Smooth muscle cell (in vitro differentiated cells): ENCODE measurements at regions not wholly inside any gene's neighbourhood (a gene's known extent, or its start where the extent isn't known, plus 50 kb on each side); places are given as distances from the start of the nearest gene placed in this dataset.
"Not testable (repeated sequence)": the region's sequence is repeated elsewhere in the genome, so short reads cannot be mapped to it uniquely, and the experiment has no call there.

Experiments
- DNase-seq: peaks from one replicate; lab custom pipeline; 2025; ENCODE audit not compliant: unreplicated experiment; lab: John Stamatoyannopoulos, UW
- H2AFZ ChIP-seq: fragments of 200-600 bp; sonication (generic); 2 replicates; pipeline ENCODE4 v1.6.0; 2016; ENCODE audit warnings: antibody characterized with exemption, low read depth, mild to moderate bottlenecking
- H3F3A ChIP-seq: fragments of 200-600 bp; sonication (generic); 2 replicates; pipeline ENCODE4 v1.6.0; 2017; ENCODE audit warnings: antibody characterized with exemption, low read depth
- H3K27ac ChIP-seq: fragments of 200-600 bp; sonication (generic); 2 replicates; pipeline ENCODE4 v1.5.1; 2016; ENCODE audit warnings: low read depth, mild to moderate bottlenecking
- H3K27me3 ChIP-seq: fragments of 200-600 bp; sonication (generic); 2 replicates; pipeline ENCODE4 v1.6.1; 2016; ENCODE audit warnings: low read depth, mild to moderate bottlenecking
- H3K36me3 ChIP-seq: fragments of 200-600 bp; sonication (generic); 2 replicates; pipeline ENCODE4 v1.5.1; 2016; ENCODE audit warnings: low read depth
- H3K4me1 ChIP-seq: fragments of 200-600 bp; sonication (generic); 2 replicates; pipeline ENCODE4 v1.5.1; 2016; ENCODE audit warnings: low read depth
- H3K4me2 ChIP-seq: fragments of 200-600 bp; sonication (generic); 2 replicates; pipeline ENCODE4 v1.6.0; 2016; ENCODE audit warnings: mild to moderate bottlenecking
- H3K4me3 ChIP-seq: fragments of 200-600 bp; sonication (generic); 2 replicates; pipeline ENCODE4 v1.5.1; 2016; ENCODE audit warnings: mild to moderate bottlenecking
- H3K79me2 ChIP-seq: fragments of 200-600 bp; sonication (generic); 2 replicates; pipeline ENCODE4 v1.6.0; 2016; ENCODE audit warnings: low read depth, mild to moderate bottlenecking
- H3K9ac ChIP-seq: fragments of 200-600 bp; sonication (generic); 2 replicates; pipeline ENCODE4 v1.6.0; 2016; ENCODE audit warnings: low read depth
- H3K9me3 ChIP-seq: fragments of 200-600 bp; sonication (generic); replicated peaks from 2 replicates; pipeline ENCODE4 v1.5.1; 2016; ENCODE audit warnings: low read depth
- H4K20me1 ChIP-seq: fragments of 200-600 bp; sonication (generic); 2 replicates; pipeline ENCODE4 v1.6.0; 2016; ENCODE audit warnings: low read depth
- WGBS: methylation state at CpG from one replicate; pipeline ENCODE4 v1.1.7; 2016; ENCODE audit warnings: low lambda C conversion rate; 5-methylcytosine and 5-hydroxymethylcytosine counted together
- TF ChIP-seq, protein P1 (sequence below): fragments of 200-600 bp; sonication (generic); IDR thresholded peaks from 2 replicates; pipeline ENCODE4 v1.5.1; 2017; ENCODE audit warnings: borderline replicate concordance, mild to moderate bottlenecking, antibody characterized with exemption; ENCODE audit not compliant: insufficient read depth, poor library complexity, severe bottlenecking

DNA sequence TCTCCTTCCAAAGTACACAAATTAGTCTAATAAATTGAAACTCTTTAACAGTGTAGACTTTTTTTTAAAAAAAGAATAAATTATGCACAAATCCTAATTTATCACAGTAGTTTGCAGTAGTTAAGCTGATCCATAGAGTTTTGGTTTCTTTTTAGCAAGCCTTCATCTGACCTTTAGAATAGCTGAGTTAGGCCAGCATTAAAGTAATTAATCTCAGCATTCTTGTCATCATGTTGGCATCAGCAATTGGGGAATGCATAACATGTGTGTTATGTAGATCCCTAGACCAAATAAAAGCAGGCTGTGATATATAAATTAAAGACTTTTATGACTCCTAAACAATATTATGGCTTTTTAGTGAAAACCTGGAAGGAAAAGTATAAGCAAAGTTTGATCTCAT is 426.5 kb upstream of the PABPC4L start:
- no peak overlapping the region for H3K27ac ChIP-seq
- no peaks in the 10 kb centered on the region for H3K27me3 ChIP-seq
- H4K20me1 ChIP-seq = no peaks in the 10 kb centered on the region
- no peak overlapping the region for H3K9ac ChIP-seq
- H3F3A ChIP-seq = peaks cover 4% of the 10 kb centered on the region
- no peaks in the 10 kb centered on the region for H3K36me3 ChIP-seq
- peaks cover 23% of the 10 kb centered on the region for H3K4me1 ChIP-seq
- no peak overlapping the region for H3K4me3 ChIP-seq
- TF ChIP-seq, protein P1, sequence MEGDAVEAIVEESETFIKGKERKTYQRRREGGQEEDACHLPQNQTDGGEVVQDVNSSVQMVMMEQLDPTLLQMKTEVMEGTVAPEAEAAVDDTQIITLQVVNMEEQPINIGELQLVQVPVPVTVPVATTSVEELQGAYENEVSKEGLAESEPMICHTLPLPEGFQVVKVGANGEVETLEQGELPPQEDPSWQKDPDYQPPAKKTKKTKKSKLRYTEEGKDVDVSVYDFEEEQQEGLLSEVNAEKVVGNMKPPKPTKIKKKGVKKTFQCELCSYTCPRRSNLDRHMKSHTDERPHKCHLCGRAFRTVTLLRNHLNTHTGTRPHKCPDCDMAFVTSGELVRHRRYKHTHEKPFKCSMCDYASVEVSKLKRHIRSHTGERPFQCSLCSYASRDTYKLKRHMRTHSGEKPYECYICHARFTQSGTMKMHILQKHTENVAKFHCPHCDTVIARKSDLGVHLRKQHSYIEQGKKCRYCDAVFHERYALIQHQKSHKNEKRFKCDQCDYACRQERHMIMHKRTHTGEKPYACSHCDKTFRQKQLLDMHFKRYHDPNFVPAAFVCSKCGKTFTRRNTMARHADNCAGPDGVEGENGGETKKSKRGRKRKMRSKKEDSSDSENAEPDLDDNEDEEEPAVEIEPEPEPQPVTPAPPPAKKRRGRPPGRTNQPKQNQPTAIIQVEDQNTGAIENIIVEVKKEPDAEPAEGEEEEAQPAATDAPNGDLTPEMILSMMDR = no peak
- H3K4me2 ChIP-seq = peak overlapping the region; percentile 18
- no peaks in the 10 kb centered on the region for H3K9me3 ChIP-seq
- DNase-seq = no peak
- H3K79me2 ChIP-seq = no peaks in the 10 kb centered on the region
- H2AFZ ChIP-seq = peak overlapping the region; percentile 37

DNA sequence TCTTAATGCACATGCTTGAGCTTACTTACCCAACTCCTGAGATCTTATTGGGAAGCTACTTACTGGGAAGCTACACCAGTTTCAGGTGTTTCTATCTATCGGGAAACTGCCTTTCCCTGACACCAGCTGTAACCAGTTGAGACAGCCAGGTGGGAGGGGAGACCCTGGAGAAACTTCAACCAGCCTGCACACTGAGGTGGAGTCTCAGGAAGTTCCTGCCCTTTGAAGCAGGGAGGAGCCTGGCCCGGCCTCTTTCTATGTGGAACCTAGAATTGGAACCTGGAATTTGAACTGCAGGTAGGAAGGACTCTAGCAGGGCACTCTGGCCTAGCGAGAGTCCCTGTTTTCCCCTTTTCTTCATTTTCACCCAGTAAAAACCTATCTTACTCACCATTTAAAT is 425.8 kb upstream of the PABPC4L start:
- no peaks in the 10 kb centered on the region for H3K36me3 ChIP-seq
- H3K4me3 ChIP-seq = no peak overlapping the region
- 93% methylated on average over 3 of the region's 3 CpGs for WGBS
- H3K79me2 ChIP-seq = no peaks in the 10 kb centered on the region
- H3K27ac ChIP-seq = no peak overlapping the region
- peak overlapping the region; percentile 18 for H3K4me2 ChIP-seq
- H3K27me3 ChIP-seq = no peaks in the 10 kb centered on the region
- H3K4me1 ChIP-seq = peaks cover 27% of the 10 kb centered on the region
- TF ChIP-seq, protein P1 = no peak
- H2AFZ ChIP-seq = peak overlapping the region; percentile 37
- peaks cover 4% of the 10 kb centered on the region for H3F3A ChIP-seq
- no peak for DNase-seq
- no peaks in the 10 kb centered on the region for H3K9me3 ChIP-seq
- no peak overlapping the region for H3K9ac ChIP-seq
- no peaks in the 10 kb centered on the region for H4K20me1 ChIP-seq

DNA sequence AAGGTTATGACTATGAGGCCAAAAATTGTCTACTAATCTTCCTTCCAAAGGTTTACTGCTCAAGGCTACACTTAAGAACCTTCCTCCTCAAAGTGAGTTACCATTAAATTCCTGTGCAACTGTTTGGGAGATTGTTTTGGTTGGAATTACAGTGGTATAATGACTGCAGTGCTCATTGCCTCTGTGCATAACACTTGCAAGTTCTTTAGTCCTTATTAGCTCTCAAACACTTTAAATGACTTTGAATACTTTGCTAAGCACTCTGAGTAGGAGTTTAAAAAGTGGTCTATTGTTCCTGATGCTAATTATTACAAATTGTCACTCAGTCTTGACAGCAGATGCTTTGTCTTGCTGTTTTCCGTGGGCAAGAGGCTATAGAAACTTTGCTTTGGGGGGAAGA is 422.8 kb upstream of the PABPC4L start:
- TF ChIP-seq, protein P1 = no peak
- Histone ChIP-seq H3K9me3 (no peaks in the 10 kb centered on the region), H3K4me3 (no peak overlapping the region), H3K27ac (peak overlapping the region; percentile 88), H4K20me1 (no peaks in the 10 kb centered on the region), H3K4me1 (peaks cover 46% of the 10 kb centered on the region), H3K4me2 (peak overlapping the region; percentile 69), H3K36me3 (no peaks in the 10 kb centered on the region), H3K79me2 (no peaks in the 10 kb centered on the region), H3K9ac (no peak overlapping the region), H3F3A (peaks cover 8% of the 10 kb centered on the region), H2AFZ (peak overlapping the region; percentile 57), H3K27me3 (no peaks in the 10 kb centered on the region)
- 12% methylated on average over 1 of the region's 1 CpG for WGBS
- no peak for DNase-seq

DNA sequence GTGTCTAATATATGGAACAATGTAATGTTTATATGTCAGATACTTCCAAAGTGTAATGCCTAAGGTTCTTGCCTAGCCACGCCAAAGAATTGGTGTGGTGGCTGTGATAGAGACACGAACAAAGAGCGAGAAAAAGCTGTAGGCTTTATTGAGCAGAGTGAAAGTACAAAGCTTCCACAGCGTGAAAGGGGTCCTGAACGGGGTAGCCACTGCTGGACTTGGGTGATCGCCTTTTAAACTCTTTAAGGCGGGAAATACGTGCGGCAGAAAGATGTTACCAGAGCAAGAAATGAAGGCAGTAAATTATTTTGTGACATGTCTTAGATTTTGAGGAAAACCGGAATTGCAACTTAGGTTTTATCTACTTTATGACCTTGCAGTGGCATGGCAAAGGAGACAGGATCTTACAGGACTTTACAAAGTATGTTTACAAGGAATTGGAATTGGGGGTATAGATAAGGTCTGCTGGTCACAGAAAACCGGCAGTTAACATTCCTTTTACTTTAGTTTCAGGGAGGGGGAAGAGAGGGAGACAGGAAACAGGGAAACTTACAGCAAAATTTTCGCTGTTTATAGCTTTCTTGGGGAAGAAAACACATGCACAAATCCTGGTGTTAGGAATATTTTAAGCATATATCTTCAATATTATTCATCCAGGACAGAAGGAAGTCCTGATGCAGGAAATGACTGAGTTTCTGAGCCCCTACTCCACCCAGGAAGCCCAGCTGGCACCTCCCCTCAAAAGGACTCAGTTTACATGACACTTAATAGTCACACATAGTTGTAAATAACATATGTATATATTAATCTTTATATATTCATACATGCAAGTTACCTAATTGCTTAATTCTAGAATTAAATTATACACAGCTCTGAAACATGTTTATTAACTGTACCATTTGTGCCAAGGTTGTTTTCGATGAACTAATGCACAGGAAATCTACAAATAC is 421.3 kb upstream of the PABPC4L start:
- peak overlapping the region; percentile 2 for H3K4me3 ChIP-seq
- not testable (repeated sequence) for H3F3A ChIP-seq, H3K9me3 ChIP-seq, DNase-seq, H3K36me3 ChIP-seq, H4K20me1 ChIP-seq, H3K79me2 ChIP-seq, H3K27me3 ChIP-seq
- peak overlapping the region; percentile 88 for H3K27ac ChIP-seq
- WGBS = 9% methylated on average over 13 of the region's 13 CpGs
- peak overlapping the region; percentile 69 for H3K4me2 ChIP-seq
- H3K4me1 ChIP-seq = peaks cover 45% of the 10 kb centered on the region
- H3K9ac ChIP-seq = peak overlapping the region; percentile 8
- peak overlapping the region; percentile 75 for H2AFZ ChIP-seq
